Peyer's patch (tissue), 4 donors: ENCODE measurements at regions not wholly inside any gene's neighbourhood (a gene's known extent, or its start where the extent isn't known, plus 50 kb on each side); places are given as distances from the start of the nearest gene placed in this dataset.

Experiments
- POLR2A ChIP-seq, 2 donors: fragments of 450-650 bp; IDR thresholded peaks; one replicate each; pipeline ENCODE4 v1.5.1; 2017; ENCODE audit warnings: antibody characterized with exemption in 2 of 2, mild to moderate bottlenecking in 2 of 2, moderate library complexity in 2 of 2
- TF ChIP-seq, protein P1 (sequence below), 6 experiments: fragments of 450-650 bp in 4 of 6; fragments of 200-600 bp in 2 of 6; sonication (generic) in 1 of 6; IDR thresholded peaks; one replicate each; pipeline ENCODE4 v1.5.1; 2017 to 2019; ENCODE audit warnings: antibody characterized with exemption in 6 of 6, mild to moderate bottlenecking in 3 of 6, moderate library complexity in 1 of 6

DNA sequence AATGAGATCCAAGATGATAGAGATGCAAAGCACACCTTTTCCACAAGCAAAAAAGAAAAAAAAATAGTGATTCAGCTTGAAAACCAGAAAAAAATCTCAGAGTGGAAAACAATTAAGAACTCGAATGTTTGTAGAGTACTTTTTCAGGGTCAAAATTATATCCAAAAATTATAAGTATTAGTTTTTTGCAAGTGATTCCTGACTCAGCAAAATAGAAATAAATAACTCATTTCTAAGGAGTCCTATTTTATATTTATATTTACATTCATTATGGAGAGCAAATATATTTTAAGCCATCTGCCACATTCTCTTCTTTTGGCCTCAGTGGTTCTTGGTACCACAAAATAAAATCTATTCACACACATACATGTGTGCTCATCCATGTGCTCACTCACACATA, 1011.8 kb upstream of the ARRDC3 start:
- TF ChIP-seq, protein P1, sequence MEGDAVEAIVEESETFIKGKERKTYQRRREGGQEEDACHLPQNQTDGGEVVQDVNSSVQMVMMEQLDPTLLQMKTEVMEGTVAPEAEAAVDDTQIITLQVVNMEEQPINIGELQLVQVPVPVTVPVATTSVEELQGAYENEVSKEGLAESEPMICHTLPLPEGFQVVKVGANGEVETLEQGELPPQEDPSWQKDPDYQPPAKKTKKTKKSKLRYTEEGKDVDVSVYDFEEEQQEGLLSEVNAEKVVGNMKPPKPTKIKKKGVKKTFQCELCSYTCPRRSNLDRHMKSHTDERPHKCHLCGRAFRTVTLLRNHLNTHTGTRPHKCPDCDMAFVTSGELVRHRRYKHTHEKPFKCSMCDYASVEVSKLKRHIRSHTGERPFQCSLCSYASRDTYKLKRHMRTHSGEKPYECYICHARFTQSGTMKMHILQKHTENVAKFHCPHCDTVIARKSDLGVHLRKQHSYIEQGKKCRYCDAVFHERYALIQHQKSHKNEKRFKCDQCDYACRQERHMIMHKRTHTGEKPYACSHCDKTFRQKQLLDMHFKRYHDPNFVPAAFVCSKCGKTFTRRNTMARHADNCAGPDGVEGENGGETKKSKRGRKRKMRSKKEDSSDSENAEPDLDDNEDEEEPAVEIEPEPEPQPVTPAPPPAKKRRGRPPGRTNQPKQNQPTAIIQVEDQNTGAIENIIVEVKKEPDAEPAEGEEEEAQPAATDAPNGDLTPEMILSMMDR (IDR thresholded peaks at IDR 0.05), result no peak
- no peak for TF ChIP-seq POLR2A (IDR thresholded peaks at IDR 0.05)
